ENCODE measurements at regions not wholly inside any gene's neighbourhood (a gene's known extent, or its start where the extent isn't known, plus 50 kb on each side); places are given as distances from the start of the nearest gene placed in this dataset.

GRCh38 chr2:241987726-241988125 is 118.2 kb downstream of the RTP5 start:
- TF ChIP-seq POLR2A (IDR thresholded peaks at IDR 0.05) (no peak), CTCF (IDR thresholded peaks at IDR 0.05) (no peak)

Measured in lower leg skin (tissue), 3 donors.